K562 (cell line): ENCODE measurements at regions not wholly inside any gene's neighbourhood (a gene's known extent, or its start where the extent isn't known, plus 50 kb on each side); places are given as distances from the start of the nearest gene placed in this dataset.
"Not testable (repeated sequence)": the region's sequence is repeated elsewhere in the genome, so short reads cannot be mapped to it uniquely, and the experiment has no call there.

Source experiments
- ATAC-seq: fragments of 200-7000 bp; cut with Tn5 transposase; 3 replicates; pipeline ENCODE4 v1.9.1; 2020; ENCODE audit warnings: moderate library complexity
- BruUV-seq: library from RNA; stranded (reverse); fragments of 400-500 nt; replicated peaks from 2 replicates; lab custom pipeline; 2021; lab: Mats Ljungman, UMichigan
- CTCF ChIA-PET: fragments of 300-600 bp; formaldehyde crosslinking; extraction: SDS; loops from one replicate; lab custom pipeline; 2021; ENCODE audit warnings: low intra/inter-chr PET ratio; lab: Yijun Ruan, JAX
- POLR2A ChIA-PET: fragments of 300-600, 350-650 bp; sonication (Branson Sonifier 250); formaldehyde crosslinking; extraction: SDS; loops from one replicate; lab custom pipeline; 2021; ENCODE audit warnings: antibody characterized with exemption, inconsistent platforms; lab: Yijun Ruan, JAX
- DNase-seq, 4 experiments: peaks; one replicate each; pipeline versions ENCODE4 v3.0.0 to v3.0.0-alpha.2; 2011 to 2018; ENCODE audit warnings: low spot score in 3 of 4, mixed read lengths in 3 of 4; ENCODE audit errors: extremely low read depth in 1 of 4
- FAIRE-seq: peaks from 2 replicates; lab custom pipeline; 2011; peaks lifted over from hg19 to GRCh38; lab: Jason Lieb, UNC
- H2AFZ ChIP-seq: 2 replicates; pipeline ENCODE4 v1.6.0; 2011; ENCODE audit warnings: low read depth, low read length, control low read depth, inconsistent platforms
- H3K27ac ChIP-seq: fragments of 200-600 bp; 3 replicates; pipeline ENCODE4 v1.8.0; 2011; ENCODE audit warnings: low read depth, mild to moderate bottlenecking, control low read depth, inconsistent platforms, low read length, moderate library complexity, mixed read lengths; ENCODE audit errors: extremely low read depth
- H3K27me3 ChIP-seq, 2 experiments: fragments of 300-600 bp in 1 of 2; 2 replicates in 1 of 2; 3 replicates in 1 of 2; pipeline versions ENCODE4 v1.6.0 to v1.8.0; 2011; ENCODE audit warnings: inconsistent platforms in 2 of 2, low read length in 2 of 2, mild to moderate bottlenecking in 1 of 2, mixed read lengths in 1 of 2, moderate library complexity in 1 of 2; ENCODE audit not compliant: control insufficient read depth in 2 of 2, insufficient read depth in 2 of 2
- H3K36me3 ChIP-seq: fragments of 300-600 bp; 3 replicates; pipeline ENCODE4 v1.8.0; 2011; ENCODE audit warnings: mild to moderate bottlenecking, low read length, inconsistent platforms; ENCODE audit not compliant: control insufficient read depth, insufficient read depth
- H3K4me1 ChIP-seq, 2 experiments: fragments of 200-600 bp in 1 of 2; replicated peaks in 1 of 2; 2 replicates in 1 of 2; 3 replicates in 1 of 2; pipeline versions ENCODE4 v1.5.1 to v1.8.0; 2011; ENCODE audit warnings: inconsistent platforms in 2 of 2, low read length in 2 of 2, mild to moderate bottlenecking in 1 of 2, mixed read lengths in 1 of 2, moderate library complexity in 1 of 2; ENCODE audit not compliant: control insufficient read depth in 2 of 2, insufficient read depth in 2 of 2
- H3K4me2 ChIP-seq: 2 replicates; pipeline ENCODE4 v1.6.1; 2011; ENCODE audit warnings: low read length, control low read depth, inconsistent platforms, mixed read lengths; ENCODE audit not compliant: insufficient read depth
- H3K4me3 ChIP-seq: fragments of 200-600 bp; sonication (generic), shearing (Covaris generic); 2 replicates; pipeline ENCODE4 v1.5.1; 2016; ENCODE audit warnings: control low read depth, inconsistent platforms
- H3K79me2 ChIP-seq: fragments of 200-600 bp; 3 replicates; pipeline ENCODE4 v1.8.0; 2011; ENCODE audit warnings: low read length, inconsistent platforms; ENCODE audit not compliant: control insufficient read depth, insufficient read depth
- H3K9ac ChIP-seq, 2 experiments: 2 replicates each; pipeline versions ENCODE4 v1.6.0 to v1.6.1; 2011; ENCODE audit warnings: low read depth in 2 of 2, low read length in 2 of 2, control low read depth in 1 of 2, inconsistent platforms in 1 of 2, mild to moderate bottlenecking in 1 of 2, mixed read lengths in 1 of 2; ENCODE audit not compliant: insufficient read depth in 1 of 2
- H3K9me1 ChIP-seq: one replicate; pipeline ENCODE4 v1.6.0; 2011; ENCODE audit warnings: inconsistent platforms, mild to moderate bottlenecking, low read length, moderate library complexity; ENCODE audit not compliant: control insufficient read depth, insufficient read depth
- H3K9me3 ChIP-seq: replicated peaks from 2 replicates; pipeline ENCODE4 v1.5.1; 2011; ENCODE audit warnings: low read depth, low read length, inconsistent platforms; ENCODE audit not compliant: control insufficient read depth, insufficient read depth
- H4K20me1 ChIP-seq: replicated peaks from 2 replicates; pipeline ENCODE4 v1.6.1; 2011; ENCODE audit warnings: low read length, inconsistent platforms, mixed read lengths; ENCODE audit not compliant: control insufficient read depth, insufficient read depth
- ARID1B ChIP-seq: fragments of 450-650 bp; IDR thresholded peaks from 2 replicates; pipeline ENCODE4 v1.6.1; 2016; ENCODE audit warnings: antibody characterized with exemption, mild to moderate bottlenecking, inconsistent platforms
- CBFA2T2 ChIP-seq: fragments of 450-650 bp; conservative IDR thresholded peaks from 2 replicates; pipeline ENCODE4 v1.6.1; 2017; ENCODE audit warnings: mild to moderate bottlenecking
- CBFA2T3 ChIP-seq: fragments of 450-650 bp; IDR thresholded peaks from 2 replicates; pipeline ENCODE4 v1.6.1; 2017
- CXXC5 ChIP-seq: fragments of 250-450 bp; sonication (Bioruptor Pico); IDR thresholded peaks from 2 replicates; pipeline ENCODE4 v1.8.0; 2022; ENCODE audit warnings: inconsistent platforms, mild to moderate bottlenecking, moderate library complexity
- MAX ChIP-seq: sonication (generic); formaldehyde crosslinking; IDR thresholded peaks from 2 replicates; pipeline ENCODE4 v1.9.0; 2022; ENCODE audit warnings: mild to moderate bottlenecking, missing genetic modification reagents
- MNT ChIP-seq, 2 experiments: fragments of 450-650 bp; conservative IDR thresholded peaks; 2 replicates each; pipeline ENCODE4 v1.6.1; 2017; ENCODE audit warnings: mild to moderate bottlenecking in 2 of 2, moderate library complexity in 2 of 2
- SOX6 ChIP-seq: fragments of 450-650 bp; IDR thresholded peaks from 2 replicates; pipeline ENCODE4 v1.6.1; 2014; ENCODE audit warnings: mild to moderate bottlenecking
- TCF3 ChIP-seq: sonication (generic); formaldehyde crosslinking; IDR thresholded peaks from 2 replicates; pipeline ENCODE4 v1.4.0; 2020; ENCODE audit warnings: mild to moderate bottlenecking, missing genetic modification reagents
- WGBS: fragments of 100-300 bp; shearing (Covaris generic); methylation state at CpG from one replicate; pipeline ENCODE4 v1.1.6; 2016; ENCODE audit warnings: low coverage, mixed read lengths; ENCODE audit not compliant: insufficient coverage; ENCODE audit errors: missing lambda C conversion rate; 5-methylcytosine and 5-hydroxymethylcytosine counted together
- in situ Hi-C: fragments of 300-500 bp; cut with MboI; formaldehyde crosslinking; loops from 4 replicates; pipeline ENCODE4 v1.15.0; 2018; ENCODE audit warnings: inconsistent platforms, mixed read lengths
- intact Hi-C: fragments of 100-400 bp; cut with micrococcal nuclease; formaldehyde crosslinking; loops from 2 replicates; pipeline ENCODE4 v1.14.2; 2022

GRCh38 chr12:68484578-68484977 lies 126.1 kb upstream of the RAP1B start:
- H3K4me2 ChIP-seq, FAIRE-seq, H3K79me2 ChIP-seq, intact Hi-C loops, CTCF ChIA-PET, ATAC-seq, in situ Hi-C loops, H4K20me1 ChIP-seq, BruUV-seq, H3K9ac ChIP-seq, H3K9me1 ChIP-seq, DNase-seq, H3K36me3 ChIP-seq, H3K4me3 ChIP-seq, H2AFZ ChIP-seq, H3K27ac ChIP-seq, H3K27me3 ChIP-seq, H3K9me3 ChIP-seq: not testable (repeated sequence)
- H3K4me1 ChIP-seq: peaks cover 5 to 30% of the 10 kb centered on the region in 2 experiments; a peak in 4 of 5 replicates
- WGBS: 12% methylated on average over 3 of the region's 6 CpGs
- POLR2A ChIA-PET: interaction anchor here (0.7 kb wide), 2 partner anchors 15 to 17 kb away, joined by 3 read pairs; no protein-coding TSS in a partner anchor
- TF ChIP-seq TCF3 (CRISPR knock-in tag): peak; percentile 66
- TF ChIP-seq CXXC5 (CRISPR knock-in tag): 0 out of 2 replicates have a peak, but pooled peaks have one; percentile 24
- TF ChIP-seq MNT (conservative IDR thresholded peaks at IDR 0.05): 0 out of 4 replicates have a peak, but pooled peaks of 1 of the 2 experiments have one; percentile 28
- TF ChIP-seq CBFA2T2: peak; percentile 52
- 0 out of 2 replicates have a peak, but pooled peaks have one; percentile 34 for TF ChIP-seq ARID1B
- TF ChIP-seq CBFA2T3: peak; percentile 64
- TF ChIP-seq MAX (CRISPR knock-in tag): peak; percentile 48; the same call in 1 of the 2 replicates
- TF ChIP-seq SOX6: peak; percentile 82
